HL-60 (cell line): ENCODE measurements at regions not wholly inside any gene's neighbourhood (a gene's known extent, or its start where the extent isn't known, plus 50 kb on each side); places are given as distances from the start of the nearest gene placed in this dataset.

ENCODE experiments used
- CTCF ChIP-seq: IDR thresholded peaks from one replicate; pipeline ENCODE4 v1.5.1; 2011; ENCODE audit warnings: low read length, control low read depth, inconsistent platforms; ENCODE audit not compliant: insufficient read depth
- POLR2AphosphoS5 ChIP-seq: IDR thresholded peaks from 2 replicates; pipeline ENCODE4 v1.6.1; 2012; ENCODE audit warnings: low read depth
- REST ChIP-seq: IDR thresholded peaks from 2 replicates; pipeline ENCODE4 v1.6.1; 2012; ENCODE audit warnings: low read depth; ENCODE audit not compliant: insufficient replicate concordance

- no peak for TF ChIP-seq CTCF
- no peak for TF ChIP-seq REST
- TF ChIP-seq POLR2AphosphoS5, result no peak
Observed at GRCh38 chr13:54356209-54356608, 1327.6 kb downstream of the OLFM4 start.
